NCI-H146 treated with DMSO at 0.1 percent for 48 hours (cell line): ENCODE measurements at regions not wholly inside any gene's neighbourhood (a gene's known extent, or its start where the extent isn't known, plus 50 kb on each side); places are given as distances from the start of the nearest gene placed in this dataset.
"Not testable (repeated sequence)": the region's sequence is repeated elsewhere in the genome, so short reads cannot be mapped to it uniquely, and the experiment has no call there.

Experiments
- DNase-seq: peaks from one replicate; lab custom pipeline; 2025; ENCODE audit not compliant: unreplicated experiment; lab: John Stamatoyannopoulos, UW

DNA sequence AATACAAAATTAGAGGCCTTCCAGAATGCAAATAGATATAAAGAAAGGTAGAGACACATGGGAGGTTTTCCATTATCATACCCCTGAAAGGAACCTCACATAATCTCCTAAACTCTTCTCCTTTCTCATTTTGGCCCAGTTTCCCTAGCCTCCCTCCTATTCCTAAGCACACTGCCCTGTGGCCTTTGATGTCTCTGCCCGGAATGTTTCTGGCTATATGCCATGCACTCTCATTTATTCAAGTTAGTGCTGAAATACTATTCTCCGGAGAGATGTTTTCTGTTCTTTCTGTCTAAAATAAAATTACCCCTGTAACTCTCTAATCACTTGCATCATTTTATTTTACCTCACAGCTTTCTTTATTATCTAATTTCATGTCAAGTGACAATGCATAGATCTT lies 1287.7 kb downstream of the SLITRK5 start:
- DNase-seq, result no peak

DNA sequence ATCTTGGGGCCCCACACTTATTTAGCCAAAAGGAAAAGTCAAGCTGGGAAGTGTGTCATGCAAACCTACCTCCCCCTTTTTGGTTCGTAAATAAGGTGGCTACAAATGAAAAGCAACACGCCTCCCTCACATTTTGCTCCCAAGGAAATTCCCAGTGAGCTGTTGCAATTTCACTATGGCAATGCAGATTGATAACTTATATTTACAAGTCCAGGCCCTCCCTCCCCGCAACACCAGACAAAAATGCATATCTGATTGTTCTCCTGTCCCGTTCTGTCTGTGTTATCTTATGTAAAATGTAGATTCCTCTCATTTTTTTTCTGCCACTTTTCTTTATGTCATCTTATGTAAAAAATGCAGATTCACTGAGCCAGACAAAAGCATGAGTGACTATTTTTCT lies 1305.3 kb downstream of the SLITRK5 start:
- DNase-seq, result no peak

DNA sequence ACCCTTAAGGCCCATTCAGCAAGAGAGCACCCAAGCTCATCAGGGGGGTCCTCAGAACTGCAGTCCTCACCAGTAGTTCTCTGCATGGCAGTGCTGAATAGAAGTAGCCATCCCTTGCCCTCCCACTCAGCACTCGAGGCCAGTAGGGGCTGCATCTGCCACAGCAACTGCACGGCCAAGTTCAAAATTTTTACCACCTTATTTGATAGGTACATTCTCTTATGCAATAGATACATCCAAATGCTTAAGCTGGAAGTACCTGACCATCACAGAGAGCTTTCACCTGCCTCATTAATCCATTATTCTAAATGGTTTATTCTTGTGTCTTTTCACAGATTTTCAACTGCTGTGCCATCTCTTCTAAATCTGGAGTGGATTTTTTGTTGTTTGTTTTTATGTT lies 1307.4 kb downstream of the SLITRK5 start:
- DNase-seq, result no peak

DNA sequence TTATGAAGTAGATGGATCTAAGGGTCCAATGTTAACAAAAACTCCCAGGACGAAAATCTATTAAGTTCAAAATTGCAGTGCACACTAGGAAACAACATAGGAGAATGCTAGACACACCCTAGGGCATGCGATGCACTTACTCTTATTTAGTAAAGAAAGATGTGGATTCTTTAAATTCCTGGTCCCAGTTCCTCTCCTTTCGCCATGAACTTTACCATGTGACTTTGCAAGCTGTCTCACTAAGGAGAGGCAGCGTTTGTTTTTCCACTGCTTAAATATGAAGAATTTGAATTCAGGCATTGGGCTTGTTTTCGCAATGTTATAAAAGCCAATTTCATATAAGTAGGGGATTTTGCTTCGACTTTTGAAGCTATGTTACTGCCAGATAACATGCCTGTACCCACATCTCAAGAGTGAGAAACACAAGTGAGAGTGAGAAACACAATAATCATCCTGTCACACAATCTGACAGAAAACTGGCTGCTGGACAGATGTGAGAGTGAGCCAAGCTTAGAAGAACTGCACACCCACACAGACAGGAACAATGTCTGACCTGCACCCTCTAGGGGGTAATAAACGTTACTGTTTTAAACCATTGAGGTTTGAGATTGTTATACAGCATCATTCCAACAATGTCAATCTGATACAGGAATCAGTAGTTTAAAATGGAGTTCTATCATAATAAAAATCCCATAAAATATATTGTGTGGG lies 1308.4 kb downstream of the SLITRK5 start:
- no peak for DNase-seq

DNA sequence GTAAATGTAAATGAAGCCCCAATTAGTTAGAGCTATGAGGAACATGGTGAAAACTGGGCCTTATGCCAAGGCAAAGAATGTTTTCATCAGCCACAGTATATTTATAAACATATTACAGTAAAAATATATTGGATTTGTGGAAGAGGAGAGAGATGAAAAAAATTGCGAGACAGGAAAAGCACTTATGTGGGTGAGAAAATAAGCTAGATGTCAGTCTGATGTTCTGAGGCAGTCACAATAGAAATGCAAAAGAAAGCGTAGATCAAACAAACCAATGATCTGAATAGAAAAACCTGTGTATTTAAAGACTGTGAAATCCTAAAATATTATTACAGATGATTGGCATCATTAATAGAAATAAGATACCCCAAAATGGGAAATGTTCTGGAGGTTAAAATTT lies 1332.5 kb downstream of the SLITRK5 start:
- DNase-seq, result no peak

DNA sequence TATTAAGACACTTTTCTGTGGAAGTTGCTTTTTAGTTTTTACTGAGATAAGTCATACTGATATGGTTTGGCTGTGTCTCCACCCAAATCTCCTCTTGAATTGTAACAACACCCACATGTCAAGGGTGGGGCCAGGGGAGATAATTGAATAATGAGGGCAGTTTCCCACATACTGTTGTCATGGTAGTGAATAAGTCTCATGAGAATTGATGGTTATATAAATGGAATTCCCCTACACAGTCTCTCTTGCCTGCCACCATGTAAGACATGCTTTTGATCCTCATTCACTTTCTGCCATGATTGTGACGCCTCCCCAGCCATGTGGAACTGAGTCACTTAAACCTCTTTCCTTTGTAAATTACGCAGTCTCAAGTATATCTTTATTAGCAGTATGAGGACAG lies 1340.4 kb downstream of the SLITRK5 start:
- no peak for DNase-seq

DNA sequence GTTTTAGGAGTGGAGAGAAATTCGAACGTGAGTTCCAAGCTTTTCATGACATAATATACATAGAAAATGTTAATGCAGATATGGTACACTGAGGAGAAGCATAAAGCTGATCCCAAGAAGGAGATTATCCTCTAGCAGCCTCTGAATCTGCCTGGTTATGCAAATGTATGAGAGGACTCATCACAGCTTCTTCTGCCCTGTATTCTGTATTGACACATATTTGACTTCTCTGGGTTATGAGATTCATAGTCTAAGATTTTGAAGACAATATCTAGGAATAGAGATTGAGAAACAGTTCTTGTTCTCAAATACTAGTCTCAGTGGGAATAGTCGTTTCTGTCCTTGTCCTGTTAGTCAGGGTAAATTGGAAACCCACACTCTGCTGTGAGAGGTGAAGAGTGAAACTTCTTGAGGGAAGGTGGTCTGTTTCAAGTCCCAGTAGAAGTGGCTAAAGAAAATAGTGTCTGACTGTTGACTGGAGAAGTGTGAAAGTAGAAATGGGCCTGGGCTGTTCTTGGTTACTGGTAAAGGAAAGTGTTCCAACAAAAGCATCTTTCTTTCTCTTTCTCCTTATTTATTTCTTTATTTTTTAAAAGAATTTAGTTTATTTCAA lies 1356.6 kb downstream of the SLITRK5 start:
- no peak for DNase-seq

DNA sequence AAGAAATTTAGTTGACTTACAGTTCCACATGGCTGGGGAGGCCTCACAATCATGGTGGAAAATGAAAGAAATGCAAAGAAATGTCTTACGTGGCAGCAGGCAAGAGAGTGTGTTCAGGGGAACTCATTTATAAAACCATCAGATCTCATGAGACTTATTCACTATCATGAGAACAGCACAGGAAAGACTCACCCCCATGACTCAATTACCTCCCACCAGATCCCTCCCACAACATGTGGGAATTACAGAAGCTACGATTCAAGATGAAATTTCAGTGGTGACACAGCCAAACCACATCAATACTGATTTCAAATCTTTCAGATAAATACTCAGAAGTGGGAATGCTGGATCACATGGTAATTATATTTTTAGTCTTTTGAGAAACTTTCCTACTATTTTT lies 1357.9 kb downstream of the SLITRK5 start:
- no peak for DNase-seq

DNA sequence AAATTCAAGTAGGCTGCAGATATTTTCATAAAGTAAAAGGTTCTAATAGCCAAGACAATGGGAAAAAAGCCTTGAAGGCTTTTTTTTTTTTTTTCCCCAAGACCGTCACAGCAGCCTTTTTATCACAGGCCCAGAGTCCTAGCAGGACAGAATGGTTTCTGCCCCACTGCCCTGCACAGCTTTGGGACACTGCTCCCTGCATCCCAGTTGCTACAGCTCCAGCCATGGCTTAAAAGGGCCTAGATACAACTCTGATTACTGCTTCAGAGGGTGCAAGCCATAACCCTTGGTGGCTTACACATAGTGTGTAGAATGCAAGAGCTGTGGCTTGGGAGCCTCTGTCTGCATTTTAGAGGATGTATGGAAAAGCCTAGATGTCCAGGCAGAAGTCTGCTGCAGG lies 1362.8 kb downstream of the SLITRK5 start:
- no peak for DNase-seq

DNA sequence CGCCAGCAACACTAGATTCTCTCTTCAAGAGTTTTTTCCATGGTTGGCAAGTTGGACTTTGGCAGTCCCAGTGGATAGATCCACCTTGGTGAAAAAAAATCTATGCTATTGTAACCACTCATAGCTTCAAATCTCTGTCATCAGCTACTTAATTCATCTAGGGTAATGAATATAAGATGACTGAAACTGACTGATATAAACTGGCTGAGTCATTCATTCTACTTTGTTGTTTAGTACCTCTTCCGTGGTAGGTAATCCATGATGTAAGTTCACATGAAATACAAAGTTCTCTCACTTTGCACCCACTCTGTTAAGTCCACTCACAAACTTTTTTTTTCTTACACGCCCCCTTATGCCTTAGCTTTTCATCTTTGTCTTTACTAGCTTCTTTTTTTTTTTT lies 1381.5 kb downstream of the SLITRK5 start:
- no peak for DNase-seq

DNA sequence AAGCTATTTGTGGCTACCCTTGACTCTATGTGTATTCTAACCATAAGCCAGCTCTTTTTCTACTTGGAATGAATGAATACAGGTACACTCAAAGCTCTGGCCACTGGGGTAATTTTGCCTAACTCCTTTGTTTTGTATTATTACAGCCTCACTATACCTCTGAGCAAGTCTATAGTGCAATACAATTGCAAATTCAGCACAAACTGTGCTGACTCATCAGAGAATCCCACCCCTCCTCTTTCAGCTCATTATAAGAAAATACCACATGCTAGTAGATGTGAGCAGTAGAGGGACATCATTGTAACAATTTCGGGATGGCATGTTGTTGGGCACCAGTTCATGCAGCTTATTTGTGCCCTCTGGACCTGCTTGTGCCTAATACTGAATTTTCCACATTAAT lies 1382.2 kb downstream of the SLITRK5 start:
- no peak for DNase-seq

DNA sequence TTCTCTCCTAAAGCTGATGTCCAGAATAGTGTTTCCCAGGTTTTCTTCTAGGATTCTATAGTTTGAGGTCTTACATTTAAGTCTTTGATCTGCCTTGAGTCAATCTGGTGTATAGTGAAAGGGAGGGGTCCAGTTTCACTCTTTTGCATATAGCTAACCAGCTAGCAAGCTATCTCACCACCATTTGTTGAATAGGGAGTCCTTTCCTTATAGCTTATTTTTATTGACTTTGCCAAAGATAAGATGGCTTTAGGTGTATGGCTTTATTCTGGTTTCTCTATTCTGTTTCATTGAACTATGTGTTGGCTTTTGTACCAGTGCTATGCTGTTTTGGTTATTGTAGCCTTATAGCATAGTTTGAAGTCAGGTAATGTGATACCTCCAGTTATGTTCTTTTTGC lies 1386.1 kb downstream of the SLITRK5 start:
- no peak for DNase-seq

DNA sequence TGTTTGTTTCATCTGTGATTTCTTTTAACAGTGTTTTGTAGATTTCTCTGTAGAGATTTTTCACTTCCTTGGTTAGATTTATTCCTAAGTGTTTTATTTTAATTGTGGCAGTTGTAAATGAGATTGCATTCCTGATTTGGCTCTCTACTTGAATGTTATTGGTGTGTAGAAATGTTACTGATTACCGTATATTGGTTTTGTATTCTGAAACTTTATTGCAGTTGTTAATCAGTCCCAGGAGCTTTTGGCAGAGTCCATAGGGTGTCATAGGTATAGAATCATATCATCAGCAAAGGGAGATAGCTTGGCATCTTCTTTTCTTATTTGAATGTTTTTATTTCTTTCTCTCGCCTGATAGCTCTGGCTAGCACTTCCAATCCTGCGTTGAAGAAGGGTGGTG lies 1386.7 kb downstream of the SLITRK5 start:
- DNase-seq, result no peak

DNA sequence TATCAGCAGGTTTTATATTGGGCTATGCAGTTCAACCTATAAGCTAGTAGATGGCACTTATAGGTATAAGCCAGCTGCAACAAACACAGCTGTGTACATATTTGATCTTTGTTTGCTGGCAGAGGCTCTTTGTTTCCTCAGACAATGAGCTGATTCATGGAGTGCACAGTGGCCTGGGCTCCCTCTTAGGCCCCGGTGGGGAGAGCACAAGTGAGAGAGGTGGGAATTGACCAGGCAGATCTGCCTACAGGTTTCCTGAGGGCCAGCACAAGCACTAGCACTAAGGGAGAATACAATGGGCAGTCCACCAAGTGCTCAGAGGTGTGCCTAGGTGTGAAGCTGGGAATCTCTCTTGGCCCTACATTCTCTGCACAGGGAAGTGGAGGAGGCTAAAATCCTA lies 1390.7 kb downstream of the SLITRK5 start:
- DNase-seq, result peak; percentile 81

DNA sequence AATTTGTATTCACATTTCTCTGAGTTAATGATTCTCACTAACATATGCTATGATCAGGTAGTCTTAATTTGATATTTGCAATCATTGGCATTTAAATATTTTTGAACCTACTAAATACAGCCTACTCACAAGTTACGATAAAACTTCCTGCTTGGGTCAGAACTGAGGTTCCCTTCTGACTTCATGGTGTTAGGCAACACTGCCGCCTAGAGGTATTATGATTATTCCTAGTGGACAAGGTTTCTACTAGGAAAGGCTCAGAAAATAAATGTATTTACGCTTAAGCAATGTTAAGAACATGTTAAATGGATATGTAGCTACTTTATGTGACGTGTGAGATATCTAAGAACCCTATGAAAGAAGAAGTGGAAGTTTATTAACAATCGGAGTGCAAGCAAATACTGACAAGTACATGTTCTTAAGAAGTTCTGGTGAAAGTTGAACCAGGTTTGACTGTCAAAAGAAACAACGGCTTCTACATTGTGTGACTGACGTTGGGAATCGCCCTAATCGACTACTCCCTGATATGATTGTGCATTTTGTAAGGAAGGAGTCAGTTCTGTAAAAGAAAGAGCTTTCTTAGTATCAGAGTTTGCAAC lies 1395.8 kb downstream of the SLITRK5 start:
- DNase-seq, result peak; percentile 57

DNA sequence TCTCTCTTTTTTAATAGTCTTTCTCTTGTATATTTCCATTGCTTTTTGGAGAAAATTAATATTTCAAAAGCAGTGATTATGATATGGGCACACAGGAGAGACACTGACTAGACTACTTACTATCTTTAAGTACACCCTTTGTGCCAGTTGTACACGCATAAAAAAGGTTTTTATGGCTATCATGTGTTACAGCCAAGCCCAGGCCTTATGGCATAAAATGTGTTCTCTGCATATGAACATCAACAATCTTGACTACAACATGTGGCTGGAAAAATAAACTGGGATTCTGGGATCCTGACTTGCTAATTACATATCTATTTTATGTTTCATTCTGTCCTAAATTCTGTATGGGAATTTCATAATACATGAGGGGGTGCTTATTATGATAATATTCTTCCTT lies 1401.8 kb downstream of the SLITRK5 start:
- no peak for DNase-seq

DNA sequence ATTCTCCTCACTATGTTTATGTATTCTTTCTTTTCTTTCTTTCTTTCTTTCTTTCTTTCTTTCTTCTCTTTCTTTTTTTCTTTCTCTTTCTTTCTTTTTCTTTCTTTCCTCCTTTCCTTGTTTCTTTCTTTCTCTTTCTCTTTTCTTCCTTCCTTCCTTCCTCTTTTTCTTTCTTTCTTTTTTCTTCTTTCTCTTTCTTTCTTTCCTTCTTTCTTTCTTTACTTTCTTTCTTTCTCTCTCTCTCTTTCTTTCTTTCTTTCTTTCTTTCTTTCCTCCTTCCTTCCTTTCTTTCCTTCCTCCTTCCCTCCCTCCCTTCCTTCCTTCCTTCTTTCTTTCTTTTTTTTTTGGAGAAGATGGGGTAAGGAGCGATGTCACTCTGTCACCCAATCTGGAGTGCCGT lies 1405.5 kb downstream of the SLITRK5 start:
- no peak for DNase-seq

DNA sequence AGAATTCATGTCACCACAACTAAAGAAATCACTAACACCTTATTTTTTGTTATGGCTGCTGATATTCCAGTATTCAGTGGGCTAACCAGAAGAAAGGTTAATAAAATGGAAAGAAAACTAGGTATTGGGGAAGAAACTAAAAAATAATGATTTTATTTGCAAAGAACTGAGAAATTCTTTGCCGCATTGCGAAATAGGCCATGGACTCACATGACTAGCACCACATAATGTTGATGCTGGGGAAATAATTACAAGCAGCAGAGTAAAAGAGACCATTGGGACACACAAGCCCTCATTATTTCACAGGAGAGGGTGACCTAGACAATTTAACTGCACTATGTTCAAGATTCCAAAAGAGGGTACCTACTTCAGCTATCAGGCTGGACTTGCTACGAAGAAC lies 1411.5 kb downstream of the SLITRK5 start:
- DNase-seq, result no peak

DNA sequence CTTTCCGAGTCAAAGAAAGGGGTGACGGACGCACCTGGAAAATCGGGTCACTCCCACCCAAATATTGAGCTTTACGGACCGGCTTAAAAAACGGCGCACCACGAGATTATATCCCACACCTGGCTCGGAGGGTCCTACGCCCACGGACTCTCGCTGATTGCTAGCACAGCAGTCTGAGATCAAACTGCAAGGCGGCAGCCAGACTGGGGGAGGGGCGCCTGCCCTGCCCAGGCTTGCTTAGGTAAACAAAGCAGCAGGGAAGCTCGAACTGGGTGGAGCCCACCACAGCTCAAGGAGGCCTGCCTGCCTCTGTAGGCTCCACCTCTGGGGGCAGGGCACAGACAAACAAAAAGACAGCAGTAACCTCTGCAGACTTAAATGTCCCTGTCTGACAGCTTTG lies 1416.9 kb downstream of the SLITRK5 start:
- DNase-seq, result not testable (repeated sequence)

DNA sequence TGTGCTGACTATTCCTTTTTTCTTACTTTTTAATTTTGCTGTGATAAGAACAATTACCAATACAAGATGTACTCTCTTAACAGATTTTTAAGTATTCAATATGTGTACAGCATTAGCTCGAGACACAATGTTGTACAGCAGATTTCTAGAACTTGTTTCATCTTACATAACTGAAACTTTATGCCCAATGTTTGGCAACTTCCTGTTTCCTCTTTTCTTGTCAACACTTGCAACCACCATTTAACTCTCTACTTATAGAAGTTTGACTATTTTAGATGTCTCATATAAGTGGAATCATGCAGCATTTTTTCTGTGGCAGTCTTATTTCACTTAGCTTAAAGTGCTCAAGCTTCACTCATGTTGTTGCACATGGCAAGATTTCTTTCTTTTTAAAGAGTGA lies 1426.8 kb downstream of the SLITRK5 start:
- no peak for DNase-seq

DNA sequence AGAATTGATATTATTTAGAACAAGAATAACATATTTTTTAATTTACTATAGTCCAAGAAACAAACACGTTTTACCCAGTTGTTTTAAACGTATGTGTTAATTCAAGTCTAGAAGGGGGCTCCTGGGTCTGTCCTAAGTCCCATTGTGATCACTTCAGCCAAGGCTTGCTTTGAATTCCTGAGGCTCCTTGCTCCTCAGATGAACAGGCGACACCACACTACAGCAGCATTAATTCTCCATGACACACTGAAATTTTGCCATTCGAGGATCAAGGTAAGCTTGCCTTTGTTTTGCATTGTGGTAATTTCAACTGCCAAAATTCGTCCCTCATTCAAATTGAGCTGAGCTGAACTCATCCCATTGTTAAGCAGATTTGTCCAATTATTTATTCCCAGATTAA lies 1442.6 kb downstream of the SLITRK5 start:
- DNase-seq, result no peak

DNA sequence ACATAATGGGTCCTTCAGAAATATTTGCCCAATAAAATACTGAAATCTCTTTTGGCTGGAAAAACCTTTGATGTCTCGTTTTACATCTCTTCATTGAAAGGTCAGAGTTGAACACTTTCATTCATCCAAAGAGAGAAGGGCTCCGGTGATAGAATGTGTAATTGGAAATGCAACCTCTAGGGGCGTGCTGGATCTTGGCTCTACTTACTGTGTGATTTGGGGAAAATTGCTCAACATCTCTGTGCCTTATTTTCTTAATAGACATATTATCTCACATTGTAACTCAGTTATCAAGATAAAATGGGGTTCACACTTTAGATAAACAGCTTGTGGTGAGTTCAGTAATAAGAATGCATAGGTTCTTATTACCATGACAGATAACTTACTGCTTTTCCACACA lies 1444.1 kb downstream of the SLITRK5 start:
- DNase-seq, result no peak

DNA sequence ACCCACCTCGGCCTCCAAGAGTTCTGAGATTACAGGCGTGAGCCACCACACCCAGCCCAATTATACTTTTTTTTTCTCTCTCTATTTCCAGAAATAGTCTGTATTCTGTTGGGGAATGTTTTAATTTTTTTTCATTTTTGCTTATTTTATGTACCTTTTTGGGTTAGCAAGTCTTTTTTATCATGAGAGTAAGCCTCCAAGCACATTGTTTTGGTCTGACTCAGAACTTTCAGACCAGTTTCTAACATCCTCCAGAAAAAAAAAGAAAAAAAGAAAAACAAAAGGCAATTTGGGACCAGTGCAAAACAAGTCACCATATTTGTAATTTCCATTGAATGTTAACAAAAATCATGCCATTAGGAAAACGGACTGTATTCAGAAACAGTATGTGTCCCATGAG lies 1465.5 kb downstream of the SLITRK5 start:
- DNase-seq, result no peak
